ENCODE measurements at regions not wholly inside any gene's neighbourhood (a gene's known extent, or its start where the extent isn't known, plus 50 kb on each side); places are given as distances from the start of the nearest gene placed in this dataset.

GRCh38 chr19:27997069-27997468 is 1215.9 kb downstream of the UQCRFS1 start:
- no peak for TF ChIP-seq CTCF (conservative IDR thresholded peaks at IDR 0.05; ENCODE audit: low read length)
- no peak for TF ChIP-seq EZH2phosphoT487 (IDR thresholded peaks at IDR 0.05; ENCODE audit: borderline replicate concordance)

All from Loucy (cell line).